ACC112 (cell line): ENCODE measurements at regions not wholly inside any gene's neighbourhood (a gene's known extent, or its start where the extent isn't known, plus 50 kb on each side); places are given as distances from the start of the nearest gene placed in this dataset.

Source experiments
- H2AFZ ChIP-seq: fragments of 200-600 bp; sonication (generic); one replicate; pipeline ENCODE4 v1.6.0; 2017; ENCODE audit warnings: antibody characterized with exemption, low read length; ENCODE audit not compliant: unreplicated experiment
- H3K27ac ChIP-seq: fragments of 200-600 bp; sonication (generic); 2 replicates; pipeline ENCODE4 v1.5.1; 2014; ENCODE audit warnings: low read depth, mild to moderate bottlenecking, antibody characterized with exemption, low read length, moderate library complexity
- H3K27me3 ChIP-seq: fragments of 200-600 bp; sonication (generic); 2 replicates; pipeline ENCODE4 v1.6.1; 2014; ENCODE audit warnings: mild to moderate bottlenecking, antibody characterized with exemption, low read length, moderate library complexity, mixed read lengths; ENCODE audit not compliant: insufficient read depth
- H3K36me3 ChIP-seq: fragments of 200-600 bp; sonication (generic); 2 replicates; pipeline ENCODE4 v1.6.1; 2016; ENCODE audit warnings: mild to moderate bottlenecking, antibody characterized with exemption, low read length, moderate library complexity, mixed read lengths; ENCODE audit not compliant: insufficient read depth
- H3K4me1 ChIP-seq: fragments of 200-600 bp; sonication (generic); one replicate; pipeline ENCODE4 v1.6.1; 2016; ENCODE audit warnings: low read length, mixed read lengths; ENCODE audit not compliant: insufficient read depth, unreplicated experiment, control insufficient read depth
- H3K4me3 ChIP-seq: fragments of 200-600 bp; sonication (generic); 2 replicates; pipeline ENCODE4 v1.5.1; 2014; ENCODE audit warnings: mild to moderate bottlenecking, low read depth, low read length
- H3K79me2 ChIP-seq: fragments of 200-600 bp; sonication (generic); one replicate; pipeline ENCODE4 v1.6.0; 2016; ENCODE audit warnings: low read length; ENCODE audit not compliant: control insufficient read depth, unreplicated experiment, insufficient read depth

DNA sequence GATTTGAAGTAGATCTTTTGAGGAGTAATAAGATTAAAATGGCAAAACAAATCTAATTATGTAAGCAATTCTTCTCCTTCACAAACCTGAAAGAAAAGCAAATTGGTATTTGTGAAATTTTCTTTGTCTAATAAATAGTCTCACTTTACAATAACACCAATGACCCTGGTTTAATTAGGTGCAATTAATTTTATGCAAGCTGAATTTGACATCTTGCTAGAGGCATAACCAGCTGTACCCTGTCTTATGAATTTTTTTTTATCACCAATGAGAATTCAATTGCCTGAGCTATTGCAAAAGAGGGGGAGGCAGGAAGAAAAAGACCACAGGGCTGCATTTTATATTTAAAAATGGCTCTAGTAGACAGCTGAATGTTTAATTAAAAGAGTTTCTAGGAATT lies 113.5 kb upstream of the IL12A start:
- peaks cover 12% of the 10 kb centered on the region for H3K79me2 ChIP-seq
- H3K4me1 ChIP-seq = peaks cover 43% of the 10 kb centered on the region
- no peak overlapping the region for H3K4me3 ChIP-seq
- no peak overlapping the region for H3K27ac ChIP-seq
- no peaks in the 10 kb centered on the region for H3K36me3 ChIP-seq
- no peaks in the 10 kb centered on the region for H3K27me3 ChIP-seq
- H2AFZ ChIP-seq = no peak overlapping the region

DNA sequence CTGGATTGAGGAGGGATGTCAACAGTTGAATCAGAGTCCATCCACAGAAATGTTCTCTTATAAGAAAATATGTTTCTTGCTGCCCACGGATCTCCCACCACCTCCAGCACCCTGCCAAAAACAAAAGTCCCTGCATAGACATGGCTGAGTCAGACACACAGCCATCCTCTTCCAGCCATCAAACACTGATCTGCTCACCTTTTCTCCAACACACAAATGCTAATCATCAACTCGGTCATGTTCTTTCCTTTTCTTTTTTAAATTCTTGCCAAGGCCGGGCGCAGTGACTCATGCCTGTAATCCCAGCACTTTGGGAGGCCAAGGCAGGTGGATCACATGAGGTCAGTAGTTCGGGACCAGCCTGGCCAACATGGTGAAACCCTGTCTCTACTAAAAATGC lies 110.7 kb upstream of the IL12A start:
- Histone ChIP-seq H3K27ac (no peak overlapping the region), H2AFZ (no peak overlapping the region), H3K4me3 (no peak overlapping the region), H3K27me3 (no peaks in the 10 kb centered on the region), H3K79me2 (peaks cover 16% of the 10 kb centered on the region), H3K36me3 (no peaks in the 10 kb centered on the region), H3K4me1 (peaks cover 37% of the 10 kb centered on the region)

DNA sequence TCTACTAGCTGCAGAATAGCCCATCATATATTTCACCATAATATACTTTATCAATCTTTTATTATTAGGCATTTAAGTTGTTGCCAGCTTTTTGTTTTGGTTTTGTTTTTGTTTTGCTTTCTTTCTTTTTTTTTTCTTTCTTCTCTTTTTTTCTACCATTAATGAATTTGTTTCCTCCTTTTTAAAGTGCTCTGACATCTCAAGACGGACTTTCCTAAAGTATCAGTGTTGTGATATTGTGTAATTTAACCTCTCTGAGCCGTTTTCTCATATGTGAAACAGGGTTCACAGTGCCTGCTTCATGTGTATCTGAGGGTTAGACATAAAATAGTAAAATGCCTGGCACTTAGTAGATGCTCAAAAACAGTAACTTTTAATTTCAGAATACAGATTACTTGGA lies 109.5 kb upstream of the IL12A start:
- no peak overlapping the region for H3K4me3 ChIP-seq

DNA sequence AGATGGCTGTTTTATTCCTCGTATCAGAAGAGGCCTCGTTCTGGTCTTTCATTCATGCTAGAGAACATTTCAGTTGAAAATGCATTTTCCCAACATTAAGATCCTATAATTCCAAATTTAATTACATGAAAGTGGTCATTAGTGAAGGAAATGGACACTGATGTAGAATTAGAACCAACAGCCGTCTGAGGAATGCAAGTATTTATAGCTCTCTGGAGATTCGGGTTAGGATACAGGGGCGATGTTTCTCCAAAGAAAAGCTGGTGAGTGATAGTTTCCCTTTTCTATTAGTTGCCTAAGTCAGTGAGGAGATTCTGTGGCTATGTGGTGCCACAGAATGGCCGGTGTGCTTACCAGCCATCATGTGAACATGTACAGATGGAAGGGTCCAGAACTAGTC lies 109.0 kb upstream of the IL12A start:
- no peaks in the 10 kb centered on the region for H3K27me3 ChIP-seq
- no peaks in the 10 kb centered on the region for H3K36me3 ChIP-seq
- no peak overlapping the region for H2AFZ ChIP-seq
- peaks cover 34% of the 10 kb centered on the region for H3K4me1 ChIP-seq
- no peak overlapping the region for H3K27ac ChIP-seq
- H3K79me2 ChIP-seq = peaks cover 14% of the 10 kb centered on the region
- no peak overlapping the region for H3K4me3 ChIP-seq

More for the DNA sequence above, 109.5 kb upstream of the IL12A start:
- H3K4me1 ChIP-seq = peaks cover 37% of the 10 kb centered on the region
- H3K27ac ChIP-seq = no peak overlapping the region
- H3K79me2 ChIP-seq = peaks cover 14% of the 10 kb centered on the region
- H3K36me3 ChIP-seq = no peaks in the 10 kb centered on the region
- no peak overlapping the region for H2AFZ ChIP-seq
- no peaks in the 10 kb centered on the region for H3K27me3 ChIP-seq

DNA sequence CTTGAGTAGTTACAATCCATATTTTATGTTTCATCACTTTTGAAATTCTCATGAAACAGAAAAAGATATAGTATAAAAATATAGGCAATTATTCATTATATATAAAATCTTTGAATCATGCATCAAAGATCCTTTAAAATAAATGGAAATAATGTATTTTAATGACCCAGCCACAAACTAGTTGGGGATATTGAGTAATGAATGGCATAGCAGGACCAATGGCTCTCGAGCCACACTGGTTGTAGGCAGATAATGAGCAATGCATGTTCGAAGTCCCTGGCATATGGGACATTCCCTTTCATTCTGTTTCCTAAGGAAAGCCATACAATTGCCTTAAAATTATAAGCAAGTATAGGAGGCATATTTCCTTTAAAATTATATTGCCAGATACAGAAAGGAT lies 107.4 kb upstream of the IL12A start:
- no peak overlapping the region for H2AFZ ChIP-seq
- H3K27me3 ChIP-seq = no peaks in the 10 kb centered on the region
- H3K4me3 ChIP-seq = no peak overlapping the region
- peaks cover 31% of the 10 kb centered on the region for H3K4me1 ChIP-seq
- H3K79me2 ChIP-seq = peaks cover 17% of the 10 kb centered on the region
- no peak overlapping the region for H3K27ac ChIP-seq
- no peaks in the 10 kb centered on the region for H3K36me3 ChIP-seq

DNA sequence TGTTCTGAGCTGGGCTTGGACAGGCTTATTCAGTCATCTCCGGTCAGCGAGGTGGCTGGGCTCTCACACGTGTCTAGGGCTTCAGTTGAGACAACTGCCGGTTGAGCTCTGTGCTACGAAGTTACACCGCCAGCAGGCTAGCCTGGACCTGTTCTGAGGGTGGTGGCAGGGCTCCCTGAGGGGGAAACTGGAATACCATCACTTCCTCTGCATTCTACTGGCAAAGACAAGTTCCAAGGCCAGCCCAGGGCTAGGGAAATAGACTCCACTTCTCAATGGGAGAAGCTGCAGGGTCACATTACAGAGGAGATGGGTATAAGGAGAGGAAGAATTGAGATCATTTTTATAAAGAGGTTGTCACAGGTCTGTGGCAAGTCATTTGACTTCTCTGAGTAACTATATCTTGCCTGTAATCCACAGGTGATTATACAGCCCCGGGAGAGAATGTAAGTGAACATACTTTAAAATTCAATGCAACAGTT lies 106.8 kb upstream of the IL12A start:
- Histone ChIP-seq H3K27ac (no peak overlapping the region), H3K79me2 (peaks cover 17% of the 10 kb centered on the region), H2AFZ (no peak overlapping the region), H3K4me1 (peaks cover 31% of the 10 kb centered on the region), H3K27me3 (no peaks in the 10 kb centered on the region), H3K36me3 (no peaks in the 10 kb centered on the region), H3K4me3 (no peak overlapping the region)

DNA sequence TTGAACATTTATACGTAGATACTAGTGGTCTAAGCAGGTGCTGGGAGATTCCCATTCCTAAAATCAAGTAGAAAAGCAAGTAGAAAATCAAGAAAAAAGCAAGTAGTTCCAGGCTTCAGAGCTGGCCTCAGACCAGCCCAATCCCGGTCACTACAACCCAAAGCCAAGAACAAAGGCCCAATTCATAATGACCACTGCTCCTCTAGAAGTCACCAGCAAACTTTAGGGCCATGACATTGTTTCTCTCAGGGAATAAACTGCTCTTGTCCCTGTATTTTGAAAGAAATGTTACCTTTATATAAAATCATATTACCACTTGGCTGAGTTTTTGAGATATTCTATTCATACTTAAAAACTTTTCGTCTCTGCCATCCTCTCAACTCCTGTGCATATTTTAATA lies 106.3 kb upstream of the IL12A start:
- Histone ChIP-seq H3K4me1 (peaks cover 31% of the 10 kb centered on the region), H3K27ac (no peak overlapping the region), H3K27me3 (no peaks in the 10 kb centered on the region), H3K36me3 (no peaks in the 10 kb centered on the region), H2AFZ (no peak overlapping the region), H3K4me3 (no peak overlapping the region), H3K79me2 (peaks cover 17% of the 10 kb centered on the region)

DNA sequence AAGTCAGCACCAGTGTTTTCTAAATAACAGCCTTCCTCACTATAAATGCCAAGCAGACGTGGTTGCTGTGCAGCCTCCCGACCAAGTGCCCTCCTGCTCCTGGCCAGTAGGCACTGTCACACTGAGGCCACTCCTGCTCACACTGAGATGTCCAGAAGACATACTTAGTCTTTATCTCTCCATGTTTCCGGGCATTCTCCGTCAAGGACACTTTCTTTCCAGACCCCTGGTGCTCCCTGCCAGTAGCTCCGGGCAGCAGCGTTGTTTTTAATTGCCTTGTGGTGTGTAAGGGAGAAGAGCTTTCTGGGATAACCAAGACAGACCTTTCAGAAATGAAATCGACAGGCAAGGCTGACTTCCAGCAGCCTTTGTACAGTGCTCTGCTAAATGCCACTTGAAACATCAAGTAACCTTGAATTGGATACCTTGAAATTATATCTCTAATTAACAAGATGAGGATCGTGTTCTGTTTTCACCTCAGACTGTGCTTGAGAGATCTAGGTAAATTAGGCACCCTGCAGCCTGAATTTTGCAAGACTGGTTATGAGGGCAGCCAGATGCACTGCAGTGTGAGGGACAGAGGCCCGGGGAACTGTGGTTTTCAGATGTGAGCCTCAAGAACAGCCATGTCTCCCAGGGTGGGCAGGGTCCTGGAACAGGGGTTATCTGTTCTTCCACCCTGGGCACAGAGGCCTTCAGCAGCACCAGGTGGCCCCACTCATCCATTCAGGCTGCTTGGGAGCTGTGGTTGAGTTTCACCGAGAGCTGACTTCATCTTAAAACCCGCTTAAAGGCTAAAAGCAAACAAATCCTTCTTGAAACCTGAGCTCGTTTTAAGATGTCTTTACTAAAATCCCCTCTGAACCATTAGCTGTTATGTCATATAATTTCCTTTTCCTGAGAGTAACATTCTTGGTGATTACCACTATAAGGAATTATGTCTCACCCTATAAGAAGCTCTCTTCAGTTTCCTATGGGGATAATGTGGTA lies 105.5 kb upstream of the IL12A start:
- Histone ChIP-seq H3K36me3 (no peaks in the 10 kb centered on the region), H3K4me1 (peaks cover 28% of the 10 kb centered on the region), H3K27ac (peak overlapping the region; percentile 26; the same call in 1 of the 2 replicates)

DNA sequence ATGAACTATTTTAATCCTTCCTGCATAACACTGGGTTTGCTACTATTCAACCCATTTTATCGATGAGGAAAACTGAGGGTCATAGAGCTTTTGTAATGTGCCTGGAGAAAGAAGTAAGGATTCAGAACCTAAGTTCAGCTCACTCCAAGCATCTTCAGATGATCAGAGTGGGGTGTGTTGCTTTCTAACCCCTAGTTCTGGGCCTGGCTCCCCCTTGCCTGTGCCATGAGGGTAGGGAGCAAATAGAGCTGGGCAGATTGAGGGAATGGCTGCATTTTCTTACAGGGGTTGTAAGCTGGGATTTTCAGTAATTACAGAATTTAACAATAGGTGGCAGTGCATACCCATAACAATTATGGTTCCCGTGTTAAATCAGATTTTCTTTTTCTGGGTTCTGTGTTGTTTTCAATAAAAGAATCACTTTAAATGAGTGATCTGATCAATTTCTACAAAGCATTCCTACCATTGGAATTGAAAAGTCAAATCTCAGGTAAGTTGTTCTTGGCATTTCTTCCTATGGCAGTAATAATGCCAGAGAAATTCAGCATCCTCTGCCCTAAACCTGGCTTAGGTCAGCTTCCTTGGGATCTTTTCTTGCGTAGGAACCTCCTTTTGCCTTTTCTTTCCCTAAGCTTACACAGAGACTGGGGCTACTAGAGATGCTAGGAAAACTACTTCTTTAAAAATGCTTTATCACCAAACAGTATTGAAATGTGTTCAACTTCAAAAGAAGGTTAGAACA lies 103.8 kb upstream of the IL12A start:
- Histone ChIP-seq H3K79me2 (peaks cover 17% of the 10 kb centered on the region), H3K4me1 (peaks cover 28% of the 10 kb centered on the region), H3K36me3 (no peaks in the 10 kb centered on the region), H2AFZ (no peak overlapping the region), H3K4me3 (no peak overlapping the region), H3K27ac (no peak overlapping the region), H3K27me3 (no peaks in the 10 kb centered on the region)

More for the DNA sequence above, 105.5 kb upstream of the IL12A start:
- Histone ChIP-seq H3K79me2 (peaks cover 17% of the 10 kb centered on the region), H3K4me3 (no peak overlapping the region), H2AFZ (peak overlapping the region; percentile 10), H3K27me3 (no peaks in the 10 kb centered on the region)

DNA sequence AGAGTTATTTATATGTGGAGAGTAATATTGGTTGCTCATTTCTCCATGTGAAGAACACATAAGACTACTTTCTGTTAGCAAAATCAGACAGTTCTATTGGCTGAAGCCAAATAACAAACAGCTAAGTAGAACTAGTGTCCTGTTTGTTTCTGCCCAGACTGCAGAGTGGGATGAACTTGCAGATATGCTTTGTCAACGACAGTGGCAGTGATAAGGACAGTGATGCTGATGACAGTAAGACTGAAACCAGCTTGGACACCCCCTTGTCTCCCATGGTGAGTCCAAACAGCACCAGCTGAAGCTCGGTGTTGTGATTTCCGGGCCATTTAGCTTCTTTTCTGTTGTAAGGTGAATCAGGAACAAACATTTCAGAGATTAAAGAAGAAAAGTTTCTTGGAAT lies 102.6 kb upstream of the IL12A start:
- Histone ChIP-seq H3K27me3 (no peaks in the 10 kb centered on the region), H3K4me3 (no peak overlapping the region), H2AFZ (no peak overlapping the region), H3K79me2 (peaks cover 11% of the 10 kb centered on the region), H3K4me1 (peaks cover 28% of the 10 kb centered on the region), H3K27ac (no peak overlapping the region), H3K36me3 (no peaks in the 10 kb centered on the region)
